NCI-H82 treated with DMSO at 0.1 percent for 48 hours (cell line): ENCODE measurements at regions not wholly inside any gene's neighbourhood (a gene's known extent, or its start where the extent isn't known, plus 50 kb on each side); places are given as distances from the start of the nearest gene placed in this dataset.
A peak's percentile ranks its signal among the peaks of the same experiment; 100 is the strongest.

ENCODE experiments used
- DNase-seq: peaks from one replicate; lab custom pipeline; 2025; ENCODE audit not compliant: unreplicated experiment; lab: John Stamatoyannopoulos, UW

GRCh38 chr18:60962625-60963024, 370.6 kb upstream of the CDH20 start:
- DNase-seq, result no peak

DNA sequence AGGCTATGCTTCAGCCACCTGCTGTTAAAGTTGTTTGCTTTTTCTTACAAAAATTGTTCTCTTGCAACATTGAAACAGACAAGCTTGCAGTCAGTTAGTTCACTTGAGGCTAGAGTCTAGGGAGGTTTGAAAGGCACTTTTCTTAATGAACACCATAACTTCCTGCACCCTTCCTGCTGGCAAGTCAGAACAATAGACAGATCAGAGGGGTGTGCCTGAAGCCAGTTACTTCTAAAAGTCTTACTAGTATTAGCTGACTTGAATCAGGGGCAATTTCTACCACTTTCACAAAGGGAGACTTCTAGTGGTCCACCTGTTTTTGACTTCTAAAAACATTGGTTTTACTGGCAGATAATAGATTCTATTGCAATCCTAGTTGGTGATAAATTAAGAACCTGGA, 367.4 kb upstream of the CDH20 start:
- DNase-seq, result no peak

- no peak for DNase-seq
Observed at GRCh38 chr18:60966876-60967275, 366.4 kb upstream of the CDH20 start.

DNA sequence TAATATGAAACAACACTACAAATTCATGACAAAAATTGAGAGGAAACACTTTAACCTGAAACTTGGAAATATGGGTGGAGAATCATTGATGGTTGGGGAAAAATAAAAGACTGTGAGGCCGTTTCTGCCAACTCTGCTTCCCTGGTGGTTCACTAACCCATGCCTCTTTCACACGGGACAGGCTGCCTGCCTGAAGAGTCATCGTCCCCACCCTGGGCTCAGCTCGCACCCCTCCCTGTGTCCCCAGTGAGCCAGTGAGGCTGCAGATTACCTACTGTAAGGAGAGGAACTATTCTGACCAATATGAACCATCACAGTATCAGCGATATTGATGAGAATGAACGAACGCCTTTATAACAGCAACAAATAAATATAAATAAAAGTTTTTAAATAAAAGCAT, 357.8 kb upstream of the CDH20 start:
- DNase-seq, result no peak

- no peak for DNase-seq
Observed at GRCh38 chr18:60976976-60977375, 356.3 kb upstream of the CDH20 start.

DNA sequence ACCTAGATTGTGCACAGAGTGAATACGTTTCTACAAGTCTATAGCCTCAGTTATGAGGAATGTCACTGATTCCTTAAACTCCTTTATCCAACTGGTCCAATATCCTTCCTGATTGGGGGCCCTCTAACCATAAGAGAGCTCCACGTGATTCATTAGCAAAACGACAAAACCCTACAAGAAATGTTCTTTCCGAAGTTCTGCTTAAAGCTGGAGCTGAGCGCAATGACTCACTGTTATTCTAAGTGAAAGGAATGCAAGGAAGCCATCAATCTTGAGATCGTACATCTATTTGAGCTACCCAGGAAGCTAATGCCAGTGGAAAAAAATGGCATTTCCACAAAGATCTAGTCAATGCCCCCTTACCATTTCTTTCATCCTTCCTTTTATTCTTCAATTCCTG, 354.9 kb upstream of the CDH20 start:
- no peak for DNase-seq

DNA sequence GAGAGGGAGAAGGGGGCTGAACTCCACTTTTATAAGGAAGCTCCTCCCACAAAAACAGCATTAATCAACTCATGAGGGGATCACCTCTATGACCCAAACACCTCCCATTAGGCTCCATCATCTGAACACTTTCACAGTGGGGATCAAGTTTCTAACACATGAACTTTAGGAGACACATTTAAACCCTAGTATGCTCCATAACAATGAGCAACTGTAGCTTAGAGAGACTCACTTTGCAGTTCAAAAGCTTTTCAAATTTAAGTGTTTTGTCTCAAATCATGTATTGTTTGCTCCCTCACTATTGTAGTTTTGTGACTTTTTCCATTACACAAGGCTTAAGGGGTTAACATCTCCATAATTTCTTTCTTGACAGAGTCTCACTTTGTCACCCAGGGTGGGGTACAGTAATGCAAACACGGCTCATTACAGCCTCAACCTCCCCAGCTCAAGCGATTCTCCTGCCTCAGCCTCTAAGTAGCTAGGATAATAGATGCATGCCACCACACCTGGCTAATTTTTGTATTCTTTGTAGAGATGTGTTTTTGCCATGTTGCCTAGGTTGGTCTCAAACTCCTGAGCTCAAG, 352.7 kb upstream of the CDH20 start:
- DNase-seq, result no peak

GRCh38 chr18:60981682-60982328, 351.4 kb upstream of the CDH20 start:
- no peak for DNase-seq

DNA sequence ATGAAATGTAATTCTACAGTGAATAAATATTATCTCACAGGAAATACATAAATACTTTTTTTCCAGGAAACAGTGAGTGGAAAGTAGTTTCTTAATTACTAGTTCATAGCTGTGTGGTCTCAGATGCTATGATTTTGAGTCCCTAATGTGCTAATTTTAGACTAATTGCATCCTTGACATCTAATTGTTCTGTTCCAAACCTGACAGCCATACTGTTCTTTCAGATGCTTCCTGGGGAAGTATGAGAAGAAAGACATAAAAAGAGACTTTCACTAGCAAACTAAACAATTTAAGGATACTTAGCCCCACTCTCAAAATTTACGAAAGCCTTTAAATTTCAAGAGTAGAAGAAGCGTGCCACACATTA, 350.9 kb upstream of the CDH20 start:
- no peak for DNase-seq

GRCh38 chr18:60982928-60983327, 350.3 kb upstream of the CDH20 start:
- no peak for DNase-seq

DNA sequence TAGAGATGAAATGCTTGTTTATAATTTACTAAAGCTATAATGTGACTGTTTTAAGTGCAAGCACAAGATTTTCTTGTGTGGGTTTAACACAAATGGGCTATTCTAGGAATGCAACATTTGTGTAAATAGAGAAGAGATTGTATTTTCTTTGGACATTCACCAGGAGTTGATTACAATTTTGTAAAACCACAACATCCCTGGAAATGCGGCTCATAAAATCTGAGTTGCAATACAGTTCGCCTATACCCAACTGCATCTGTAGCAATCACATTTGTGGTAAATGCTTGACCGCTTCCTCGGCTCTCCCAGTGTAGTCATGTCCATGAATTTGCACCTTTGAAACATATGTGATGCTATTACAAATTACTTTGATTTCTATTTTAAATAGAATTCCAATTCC, 348.7 kb upstream of the CDH20 start:
- DNase-seq, result no peak

- no peak for DNase-seq
Observed at GRCh38 chr18:60987963-60988362, 345.3 kb upstream of the CDH20 start.

DNA sequence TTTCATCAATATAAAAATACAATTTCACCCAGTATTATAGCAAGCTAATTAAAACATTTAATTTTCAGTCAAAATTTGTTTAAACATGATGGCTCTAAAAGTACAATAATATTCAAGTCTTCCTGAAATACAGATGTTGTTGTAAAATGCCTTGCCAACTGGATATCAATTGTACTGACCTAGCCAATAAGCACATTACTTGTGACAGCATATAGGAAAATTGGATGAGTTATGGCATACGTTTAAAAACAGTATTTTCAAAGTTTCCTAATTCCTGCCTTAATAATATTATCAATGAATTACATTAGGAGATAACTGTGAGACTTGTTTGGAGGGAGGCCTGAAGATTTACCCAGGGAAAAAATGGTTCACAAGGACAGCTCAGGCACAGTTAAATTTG, 336.9 kb upstream of the CDH20 start:
- DNase-seq, result no peak

- DNase-seq, result no peak
Observed at GRCh38 chr18:60996822-60997221, 336.4 kb upstream of the CDH20 start.

GRCh38 chr18:61001138-61001537, 332.1 kb upstream of the CDH20 start:
- DNase-seq, result no peak

GRCh38 chr18:61006687-61007224, 326.5 kb upstream of the CDH20 start:
- DNase-seq, result no peak

DNA sequence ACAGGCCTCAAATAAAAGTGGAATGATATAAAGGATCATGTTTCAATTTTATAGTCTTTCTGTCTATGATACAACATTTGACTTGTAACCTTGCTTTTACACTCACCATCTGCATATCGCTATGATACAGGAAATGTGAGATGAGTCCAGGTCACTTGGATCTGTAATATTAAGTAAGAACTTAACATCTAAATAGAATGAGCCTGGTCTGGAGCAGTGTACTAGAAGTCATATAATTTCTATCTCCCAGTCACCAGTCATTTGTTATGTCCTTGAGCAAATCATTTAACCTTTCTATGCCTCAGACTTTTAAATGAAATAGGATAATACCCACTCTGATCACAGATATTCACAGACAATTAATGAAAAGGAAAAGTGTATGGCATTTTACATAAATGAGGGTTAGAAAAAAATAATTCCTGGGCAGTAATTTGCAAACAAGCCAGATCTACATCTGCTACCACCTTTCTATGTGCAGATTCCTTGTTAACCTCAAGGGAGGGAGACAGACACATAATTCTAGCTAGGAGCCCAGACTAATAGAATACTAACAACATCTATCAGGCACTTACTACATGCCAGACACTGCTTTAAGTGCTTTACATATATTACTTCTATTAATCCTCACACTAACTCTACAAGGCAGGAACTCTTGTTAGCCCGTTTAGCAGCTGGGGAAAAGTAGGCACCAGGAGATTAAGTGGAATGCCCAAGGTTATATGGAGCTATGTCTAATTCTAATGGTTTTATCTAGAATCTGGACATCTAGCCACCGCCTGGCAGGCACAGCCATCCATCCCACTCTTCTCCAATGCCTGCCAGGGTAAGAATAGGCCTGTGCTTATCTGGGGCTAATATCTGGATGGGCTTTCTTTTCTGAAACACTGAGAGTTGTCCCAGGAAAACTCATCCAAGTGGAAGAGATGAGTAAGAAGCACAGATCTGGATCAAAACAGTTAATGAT, 313.6 kb upstream of the CDH20 start:
- DNase-seq, result peak; percentile 76

GRCh38 chr18:61025596-61025995, 307.6 kb upstream of the CDH20 start:
- DNase-seq, result no peak

GRCh38 chr18:61031626-61032025, 301.6 kb upstream of the CDH20 start:
- DNase-seq, result no peak

DNA sequence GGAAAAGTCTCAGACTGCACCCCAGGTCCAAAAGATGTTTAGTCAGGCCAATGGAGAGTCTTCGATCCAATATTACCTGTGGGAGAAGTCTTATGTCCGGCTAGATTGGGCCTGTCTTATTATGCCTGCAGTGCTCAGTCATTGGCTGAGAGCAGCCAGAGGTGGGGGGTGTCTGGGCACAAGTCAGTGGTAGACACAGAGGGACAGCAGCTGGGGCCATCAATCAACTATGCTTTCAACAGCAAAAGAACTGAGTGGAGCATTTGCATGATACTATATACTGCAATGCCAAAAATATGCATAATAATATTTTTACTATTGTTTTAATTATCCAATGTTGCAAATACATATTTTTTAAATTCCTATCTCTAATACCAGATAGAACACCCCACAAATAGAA, 298.6 kb upstream of the CDH20 start:
- no peak for DNase-seq

DNA sequence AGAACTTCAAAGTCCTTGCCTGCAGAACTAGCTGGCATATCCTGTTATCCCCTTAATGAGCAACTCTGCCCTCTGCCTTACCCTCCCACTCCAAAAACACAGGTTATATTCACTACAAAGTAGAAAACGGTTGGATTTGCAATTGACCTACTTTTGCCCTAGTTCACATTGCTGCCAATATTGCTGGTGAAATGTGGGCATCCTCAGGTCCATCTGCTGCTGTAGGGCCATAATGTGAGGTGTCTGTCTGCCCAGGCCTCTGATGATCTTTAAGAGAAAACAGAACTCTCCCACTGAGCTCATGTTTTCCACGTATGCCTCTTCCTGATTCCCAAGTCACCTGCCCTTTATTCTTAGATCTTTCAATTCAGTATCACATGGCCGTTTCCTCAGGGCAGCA, 294.0 kb upstream of the CDH20 start:
- no peak for DNase-seq

DNA sequence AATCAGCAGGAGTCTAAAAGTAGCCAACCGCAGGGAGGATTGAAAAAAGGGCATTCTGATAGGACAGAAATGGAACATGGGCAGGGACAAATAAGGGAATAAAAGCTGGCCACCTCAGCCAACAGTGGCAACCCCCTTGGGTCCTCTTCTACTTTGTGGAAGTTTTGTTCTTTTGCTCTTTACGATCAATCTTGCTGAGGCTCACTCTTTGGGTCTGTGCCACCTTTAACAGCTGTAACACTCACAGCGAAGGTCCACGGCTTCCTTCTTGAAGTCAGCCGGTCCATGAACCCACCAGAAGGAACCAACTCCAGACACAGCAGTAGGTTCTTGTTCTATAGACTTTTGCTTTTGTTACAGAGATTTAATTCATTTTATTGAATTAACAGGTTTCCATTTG, 285.4 kb upstream of the CDH20 start:
- DNase-seq, result no peak
